ENCODE measurements at regions not wholly inside any gene's neighbourhood (a gene's known extent, or its start where the extent isn't known, plus 50 kb on each side); places are given as distances from the start of the nearest gene placed in this dataset.

DNA sequence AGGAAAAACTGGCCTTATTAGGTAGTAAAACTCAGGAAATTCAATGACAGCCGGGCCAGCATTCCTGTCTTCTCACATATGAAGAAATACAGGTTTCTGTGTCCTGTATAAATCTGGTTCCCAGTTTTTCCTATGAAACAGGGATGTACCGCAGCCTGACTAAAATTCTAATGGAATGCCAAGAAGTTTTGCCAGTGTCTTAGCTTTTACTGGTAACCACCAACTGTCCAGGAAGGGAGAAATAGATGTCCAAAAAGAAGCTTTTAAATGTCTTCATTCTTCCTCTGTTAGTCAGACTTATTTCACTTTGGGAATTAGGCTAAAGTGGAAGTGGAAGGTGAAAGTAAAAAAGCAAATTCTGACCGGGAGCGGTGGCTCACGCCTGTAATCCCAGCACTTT lies 108.0 kb upstream of the TBL1X start:
- FAIRE-seq (no peak), DNase-seq (ENCODE audit: insufficient read length, low spot score) (no peak)
- TF ChIP-seq, protein P1, sequence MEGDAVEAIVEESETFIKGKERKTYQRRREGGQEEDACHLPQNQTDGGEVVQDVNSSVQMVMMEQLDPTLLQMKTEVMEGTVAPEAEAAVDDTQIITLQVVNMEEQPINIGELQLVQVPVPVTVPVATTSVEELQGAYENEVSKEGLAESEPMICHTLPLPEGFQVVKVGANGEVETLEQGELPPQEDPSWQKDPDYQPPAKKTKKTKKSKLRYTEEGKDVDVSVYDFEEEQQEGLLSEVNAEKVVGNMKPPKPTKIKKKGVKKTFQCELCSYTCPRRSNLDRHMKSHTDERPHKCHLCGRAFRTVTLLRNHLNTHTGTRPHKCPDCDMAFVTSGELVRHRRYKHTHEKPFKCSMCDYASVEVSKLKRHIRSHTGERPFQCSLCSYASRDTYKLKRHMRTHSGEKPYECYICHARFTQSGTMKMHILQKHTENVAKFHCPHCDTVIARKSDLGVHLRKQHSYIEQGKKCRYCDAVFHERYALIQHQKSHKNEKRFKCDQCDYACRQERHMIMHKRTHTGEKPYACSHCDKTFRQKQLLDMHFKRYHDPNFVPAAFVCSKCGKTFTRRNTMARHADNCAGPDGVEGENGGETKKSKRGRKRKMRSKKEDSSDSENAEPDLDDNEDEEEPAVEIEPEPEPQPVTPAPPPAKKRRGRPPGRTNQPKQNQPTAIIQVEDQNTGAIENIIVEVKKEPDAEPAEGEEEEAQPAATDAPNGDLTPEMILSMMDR (IDR thresholded peaks at IDR 0.05; ENCODE audit: insufficient read depth, missing control alignments) = no peak

DNA sequence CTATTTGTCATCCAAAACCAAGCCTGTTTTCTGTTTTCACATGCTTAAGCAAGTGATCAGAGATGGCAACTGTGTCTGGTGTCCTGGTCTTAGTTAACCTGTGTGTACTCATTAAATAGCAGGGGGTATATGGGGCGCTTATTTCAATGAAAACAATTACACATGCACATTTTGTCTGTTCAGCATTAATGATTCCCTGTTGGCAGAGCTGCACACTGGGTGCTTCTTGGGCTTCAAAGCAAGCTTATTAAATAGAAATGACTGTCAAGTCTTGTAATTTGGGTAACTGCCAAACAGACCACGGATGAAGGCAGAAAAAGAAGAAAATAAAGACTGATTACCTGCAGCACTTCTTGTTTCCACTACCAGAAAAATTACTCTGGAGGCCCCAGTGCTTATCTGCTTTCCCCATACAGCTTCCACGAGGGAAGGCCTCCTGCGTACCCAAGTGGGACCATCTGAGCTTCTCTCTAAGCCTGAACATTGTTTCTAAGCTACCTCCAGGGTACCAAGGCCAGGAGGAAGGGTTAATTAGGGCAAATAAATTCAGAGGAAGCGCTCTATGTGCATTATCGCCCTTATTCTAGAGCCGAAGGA lies 107.2 kb upstream of the TBL1X start:
- FAIRE-seq (no peak), DNase-seq (ENCODE audit: insufficient read length, low spot score) (no peak)
- TF ChIP-seq, protein P1 (IDR thresholded peaks at IDR 0.05; ENCODE audit: insufficient read depth, missing control alignments) = no peak

DNA sequence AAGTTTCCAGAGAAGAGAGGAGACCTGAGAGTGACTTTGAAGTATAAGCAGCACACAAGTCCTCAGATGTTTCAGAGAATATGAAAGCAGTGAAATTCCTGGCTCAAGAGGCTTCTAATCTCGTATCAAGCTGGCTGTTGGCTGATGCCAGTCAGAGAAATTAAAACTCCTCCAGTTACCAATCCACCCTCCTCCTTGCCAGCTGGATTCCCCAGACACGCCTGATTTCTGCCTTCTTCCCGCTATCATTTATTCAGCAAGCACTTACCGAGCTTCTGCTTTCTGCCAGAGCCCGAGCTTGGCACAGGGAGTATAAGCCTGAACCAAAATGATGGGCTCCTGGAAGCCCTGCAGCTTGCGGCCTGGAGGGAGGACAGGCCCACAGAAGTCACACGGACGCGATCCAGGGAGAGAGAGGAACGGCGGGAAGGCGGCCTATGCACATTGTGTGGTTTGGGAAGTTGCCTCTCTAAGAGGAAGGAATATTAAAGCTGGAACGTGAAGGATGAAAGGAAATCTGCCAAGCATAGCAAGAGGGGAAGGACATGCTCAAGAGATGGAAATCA lies 102.4 kb upstream of the TBL1X start:
- TF ChIP-seq, protein P1 (IDR thresholded peaks at IDR 0.05; ENCODE audit: insufficient read depth, missing control alignments) = no peak
- no peak for DNase-seq (ENCODE audit: insufficient read length, low spot score)
- no peak for FAIRE-seq

DNA sequence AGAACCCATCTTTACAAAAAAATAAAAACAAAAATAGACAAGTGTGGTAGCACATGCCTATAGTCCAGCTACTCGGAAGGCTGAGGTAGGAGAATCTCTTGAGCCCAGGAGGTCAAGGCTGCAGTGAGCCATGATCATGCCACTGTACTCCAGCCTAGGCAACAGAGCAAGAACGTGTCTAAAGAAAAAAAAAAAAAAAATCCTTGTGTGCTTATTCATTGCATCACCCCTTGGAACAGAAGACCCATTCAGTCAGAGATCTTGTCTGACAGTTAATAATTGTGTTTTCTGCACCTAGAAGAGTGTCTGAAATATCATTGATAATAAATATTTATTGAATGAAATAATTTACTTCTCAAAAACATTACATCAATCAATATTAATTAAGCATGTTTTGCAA lies 97.4 kb upstream of the TBL1X start:
- TF ChIP-seq, protein P1 (IDR thresholded peaks at IDR 0.05; ENCODE audit: insufficient read depth, missing control alignments) = no peak
- no peak for DNase-seq (ENCODE audit: insufficient read length, low spot score)

DNA sequence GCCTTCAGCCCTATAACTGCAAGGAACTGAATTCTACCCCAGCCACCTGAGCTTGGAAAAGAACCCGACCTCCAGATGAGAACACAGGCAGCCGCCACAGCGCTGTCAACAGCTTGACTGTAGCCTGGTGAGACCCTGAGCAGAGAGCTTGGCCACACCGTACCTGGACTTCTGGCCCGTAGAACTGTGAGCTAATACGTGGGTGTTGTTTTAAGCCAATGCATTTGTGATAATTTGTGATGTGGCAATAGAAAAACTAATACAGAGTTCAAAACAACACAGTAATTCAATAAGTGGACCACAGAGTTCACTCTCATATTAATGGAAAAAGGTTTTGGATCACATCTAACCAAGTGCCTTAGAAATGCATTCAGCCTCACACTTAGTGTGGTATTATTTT lies 96.6 kb upstream of the TBL1X start:
- FAIRE-seq (no peak), DNase-seq (ENCODE audit: insufficient read length, low spot score) (no peak)
- TF ChIP-seq, protein P1 (IDR thresholded peaks at IDR 0.05; ENCODE audit: insufficient read depth, missing control alignments) = no peak

More for the DNA sequence above, 97.4 kb upstream of the TBL1X start:
- FAIRE-seq = no peak

DNA sequence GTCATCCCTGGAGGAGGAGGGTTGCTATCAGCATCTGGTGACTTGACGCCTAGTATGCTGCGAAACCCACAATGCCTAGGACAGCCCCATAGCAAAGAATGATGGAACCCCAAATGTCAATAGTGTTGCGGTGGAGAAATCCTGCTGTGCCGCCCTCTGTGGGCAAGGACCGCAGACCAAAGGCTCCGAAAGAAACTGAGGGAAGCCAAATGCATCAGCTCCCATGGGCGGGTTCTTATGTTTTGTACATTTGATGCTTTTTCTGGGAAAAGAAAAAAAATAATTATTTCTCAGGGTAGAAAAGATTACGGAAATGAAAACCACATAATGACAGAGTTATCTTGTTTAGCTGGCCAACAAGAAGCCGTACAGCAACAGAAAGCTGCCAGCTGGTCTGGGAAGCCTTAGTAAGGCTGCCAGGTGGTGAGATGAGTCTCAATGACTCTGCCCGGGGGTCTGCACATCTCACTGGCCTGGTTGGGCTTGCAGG lies 95.0 kb upstream of the TBL1X start:
- TF ChIP-seq, protein P1 (IDR thresholded peaks at IDR 0.05; ENCODE audit: insufficient read depth, missing control alignments) = no peak
- DNase-seq (ENCODE audit: insufficient read length, low spot score) (no peak), FAIRE-seq (no peak)

DNA sequence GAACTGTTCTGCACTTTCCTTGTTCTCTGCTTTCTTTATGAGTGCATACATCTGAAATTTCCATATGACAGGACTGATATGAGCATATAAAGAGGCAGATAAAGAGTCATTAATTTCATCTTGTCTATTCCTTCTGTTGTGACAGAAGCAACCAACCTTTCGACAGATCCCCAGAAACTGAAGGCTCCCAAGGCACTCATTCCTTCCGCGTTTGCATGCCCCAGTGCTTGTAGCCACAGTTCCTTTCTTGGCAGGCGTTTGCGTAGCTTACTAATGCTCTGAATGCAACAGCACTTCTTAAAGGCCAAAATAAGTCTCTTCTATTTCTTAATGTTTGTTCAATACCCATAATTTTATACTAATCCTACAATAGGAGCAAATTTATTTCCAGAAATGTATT lies 94.0 kb upstream of the TBL1X start:
- TF ChIP-seq, protein P1 (IDR thresholded peaks at IDR 0.05; ENCODE audit: insufficient read depth, missing control alignments) = no peak
- no peak for DNase-seq (ENCODE audit: insufficient read length, low spot score)
- no peak for FAIRE-seq
